Umbilical cord (tissue), 1 donor: ENCODE measurements at regions not wholly inside any gene's neighbourhood (a gene's known extent, or its start where the extent isn't known, plus 50 kb on each side); places are given as distances from the start of the nearest gene placed in this dataset.
"Not testable (repeated sequence)": the region's sequence is repeated elsewhere in the genome, so short reads cannot be mapped to it uniquely, and the experiment has no call there.

Experiments
- DNase-seq: peaks from one replicate; pipeline ENCODE4 v3.0.0-alpha.2; 2015; ENCODE audit warnings: low spot score

DNA sequence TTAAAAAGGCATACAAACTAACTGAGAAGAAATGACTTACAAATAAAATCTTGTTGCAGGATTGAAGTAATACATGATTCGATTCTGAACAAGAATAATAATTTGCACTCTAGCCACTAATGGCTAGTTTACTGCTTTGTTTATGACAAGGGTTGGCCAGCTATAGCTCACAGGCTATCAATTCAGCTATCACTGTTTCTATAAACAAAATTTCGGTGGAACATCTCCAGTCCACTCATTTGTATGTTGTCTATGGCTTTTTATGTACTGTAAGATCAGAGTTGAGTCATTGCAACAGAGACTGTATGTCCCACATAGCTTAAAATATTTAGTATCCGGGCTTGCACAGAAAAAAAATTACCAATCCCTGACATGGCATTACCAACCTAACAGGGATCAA lies 543.7 kb upstream of the CNTNAP5 start:
- DNase-seq: no peak

DNA sequence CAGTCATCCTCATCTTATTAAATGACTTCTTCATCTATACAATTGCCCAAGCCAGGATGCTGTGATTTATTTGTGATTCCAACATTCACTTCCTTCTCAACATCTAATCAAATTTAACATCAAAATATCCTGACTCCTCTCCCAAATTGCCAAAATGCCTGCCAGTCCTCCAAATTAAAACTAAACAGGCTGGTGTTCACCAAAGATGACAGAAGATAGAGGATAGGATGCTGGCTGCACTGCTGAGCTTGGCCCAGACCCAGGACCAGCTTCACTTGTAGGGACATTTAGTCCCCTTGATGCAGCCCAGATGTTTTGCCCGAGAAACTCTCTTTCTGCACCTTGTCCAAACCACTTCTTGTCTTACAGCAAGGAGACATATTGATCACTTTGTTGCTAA lies 540.0 kb upstream of the CNTNAP5 start:
- no peak for DNase-seq

DNA sequence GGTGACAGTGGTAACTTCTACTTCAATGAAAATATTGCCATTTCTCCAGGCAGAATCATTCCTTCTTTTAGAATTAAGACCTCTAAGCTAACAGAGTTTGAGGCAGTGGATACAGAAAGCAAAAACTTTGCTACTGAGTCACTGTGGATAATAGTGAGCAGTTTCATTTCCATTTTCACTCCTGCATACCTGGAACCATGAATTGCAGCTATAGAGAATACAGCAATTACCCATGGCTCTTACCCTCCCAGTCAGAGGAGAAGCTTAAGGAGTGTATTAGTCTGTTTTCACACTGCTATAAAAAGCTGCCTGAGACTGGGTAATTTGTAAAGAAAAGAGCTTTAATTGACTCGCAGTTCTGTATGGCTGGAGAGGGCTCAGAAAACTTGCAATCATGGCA lies 531.4 kb upstream of the CNTNAP5 start:
- DNase-seq: no peak

DNA sequence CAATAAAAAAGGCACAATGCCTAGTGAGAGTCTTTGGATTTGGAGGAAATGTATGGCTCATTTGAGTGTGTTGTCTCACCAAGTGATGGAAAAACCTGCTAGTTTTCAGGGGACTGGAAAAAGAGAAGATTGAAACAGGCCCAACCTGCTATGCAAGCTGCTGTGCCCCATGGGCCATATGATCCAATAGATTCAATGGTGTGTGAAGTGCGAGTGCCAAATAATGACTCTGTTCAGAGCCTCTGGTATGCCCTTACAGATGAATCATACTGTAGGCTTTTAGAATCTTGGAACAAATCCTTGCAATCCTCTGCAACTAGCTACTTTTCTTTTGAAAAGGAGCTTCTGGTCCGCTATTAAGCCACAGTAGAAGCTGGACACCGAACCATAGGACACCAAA lies 529.8 kb upstream of the CNTNAP5 start:
- DNase-seq: no peak

DNA sequence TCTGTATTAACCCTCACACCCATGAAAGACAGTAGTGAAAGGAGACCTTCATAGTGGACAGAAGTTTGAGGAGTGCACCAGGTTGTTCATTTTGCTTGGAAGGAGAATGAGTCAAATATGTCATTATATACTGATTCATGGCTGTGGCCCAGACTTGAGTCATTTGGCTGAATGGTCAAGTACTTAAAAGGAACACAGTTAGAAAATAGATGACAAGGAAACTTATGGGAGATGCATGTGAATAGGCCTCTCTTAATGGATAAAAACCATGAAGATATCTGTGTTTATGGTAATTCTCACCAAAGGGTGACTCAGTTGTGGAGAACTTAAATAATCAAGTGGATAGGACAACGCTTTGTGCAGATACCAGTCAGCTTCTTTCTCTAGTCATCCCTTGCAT lies 524.7 kb upstream of the CNTNAP5 start:
- DNase-seq: no peak

DNA sequence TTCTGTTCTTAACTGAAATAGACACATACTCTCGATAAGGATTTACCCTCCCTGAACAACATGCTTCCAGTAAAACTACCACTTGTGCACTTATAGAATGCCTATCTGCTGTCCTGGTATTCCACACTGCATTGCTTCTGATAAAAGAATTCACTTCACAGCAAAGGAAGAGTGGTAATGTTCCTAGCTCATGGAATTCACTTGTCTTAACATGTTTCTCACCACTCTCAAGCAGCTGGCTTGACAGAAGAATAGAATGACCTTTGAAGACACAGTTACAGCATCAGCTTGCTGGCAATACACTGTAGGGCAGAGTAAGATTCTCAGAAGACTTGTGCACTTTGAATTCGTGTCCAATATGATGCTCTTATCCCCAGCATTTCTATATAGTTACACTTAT lies 524.1 kb upstream of the CNTNAP5 start:
- peak; percentile 6 for DNase-seq

DNA sequence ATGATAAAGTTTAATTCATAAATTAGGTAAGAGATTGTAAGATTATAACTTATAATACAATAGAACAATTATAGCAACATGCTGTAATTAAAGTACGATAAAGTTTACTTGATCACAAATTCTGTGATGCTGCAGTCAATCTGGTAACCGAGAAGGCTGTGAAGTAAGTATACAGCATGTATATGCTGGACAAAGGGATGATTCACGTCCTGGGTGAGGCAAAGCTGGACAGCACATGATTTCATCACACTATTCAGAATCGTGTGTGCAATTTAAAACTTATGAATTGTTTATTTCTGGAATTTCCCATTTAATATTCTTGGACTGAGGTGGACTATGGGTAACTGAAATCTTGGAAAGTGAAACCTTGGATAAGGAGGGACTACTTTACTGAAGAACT lies 522.2 kb upstream of the CNTNAP5 start:
- DNase-seq: no peak

DNA sequence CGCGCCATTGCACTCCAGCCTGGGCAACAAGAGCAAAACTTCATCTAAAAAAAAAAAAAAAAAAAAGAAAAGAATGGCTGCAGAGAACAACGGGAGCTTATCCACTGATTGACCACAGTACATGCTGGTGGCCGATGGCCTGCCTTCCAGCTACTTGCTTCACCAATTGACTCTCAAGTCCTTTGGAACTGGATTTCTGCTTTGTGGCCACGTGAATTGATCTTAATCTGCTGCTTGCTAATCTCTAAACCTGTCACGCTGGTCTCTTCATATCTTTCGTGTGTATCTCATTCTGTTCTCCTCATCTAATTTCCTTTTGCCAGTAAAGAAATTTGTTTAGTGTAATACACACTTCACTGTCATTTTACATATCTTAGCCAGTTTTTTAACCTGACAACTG lies 512.5 kb upstream of the CNTNAP5 start:
- no peak for DNase-seq

DNA sequence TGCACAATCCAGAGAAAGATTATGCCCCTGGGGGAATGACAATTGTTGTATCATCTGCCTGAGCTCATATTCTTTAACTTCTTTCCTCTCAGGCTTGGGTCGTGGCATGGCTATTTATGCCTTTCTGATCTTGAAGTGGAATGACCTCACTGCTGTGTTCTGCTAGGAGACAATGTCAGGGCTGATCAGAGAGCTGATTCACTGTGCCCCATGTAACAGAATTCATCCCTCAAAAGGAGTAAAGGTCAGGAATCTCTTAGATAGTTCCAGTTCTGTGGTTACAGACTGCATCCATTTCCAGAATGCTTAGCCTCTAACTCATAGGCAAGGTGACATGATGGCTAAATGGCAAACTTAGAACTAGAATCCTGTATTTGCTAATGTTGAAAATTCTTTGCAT lies 511.7 kb upstream of the CNTNAP5 start:
- DNase-seq: no peak

DNA sequence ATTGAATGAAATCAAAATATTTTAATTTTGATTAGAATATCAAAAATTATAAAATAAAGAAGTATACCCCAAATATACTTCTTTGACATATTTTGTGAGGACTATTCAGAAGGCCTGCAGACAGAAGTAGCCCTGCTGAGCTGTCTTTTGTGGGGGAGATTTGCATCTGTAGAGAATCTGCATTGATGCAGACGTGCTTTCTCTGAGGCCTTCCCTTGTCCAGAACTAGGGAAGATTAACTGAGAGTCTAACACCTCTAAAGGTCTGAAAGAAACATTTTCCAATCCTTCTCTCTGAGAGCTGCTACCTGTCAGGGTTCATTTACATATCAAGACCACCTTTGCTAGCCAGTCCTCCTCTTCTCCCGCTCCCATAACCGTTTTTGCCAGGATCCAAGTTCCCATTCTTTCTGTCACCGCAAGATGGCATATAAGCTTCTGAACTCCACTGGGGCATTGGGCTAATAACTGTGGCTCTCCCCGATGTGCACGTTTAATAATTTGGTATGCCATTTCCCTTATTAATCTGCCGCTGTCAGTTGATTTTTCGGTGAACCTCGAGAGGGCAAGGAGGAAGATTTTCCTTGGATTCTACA lies 510.4 kb upstream of the CNTNAP5 start:
- DNase-seq: no peak

DNA sequence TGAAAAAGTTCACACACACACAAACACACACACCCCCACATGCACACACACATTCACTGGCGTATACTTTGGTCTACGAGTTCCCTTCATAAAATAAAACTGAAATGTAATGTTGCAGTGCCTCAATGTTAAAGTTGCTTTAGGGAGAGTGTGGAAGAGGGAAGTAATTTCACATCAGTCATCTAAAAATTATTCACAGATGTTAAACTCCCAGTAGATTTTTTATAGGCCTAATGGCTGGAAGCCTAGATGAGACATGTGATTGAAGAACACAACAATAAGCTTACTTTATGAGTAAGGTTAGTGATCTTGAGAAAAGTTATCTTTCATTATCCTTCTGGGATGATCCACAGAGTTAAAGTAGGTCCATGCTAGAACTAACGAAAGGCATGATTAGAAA lies 506.7 kb upstream of the CNTNAP5 start:
- DNase-seq: no peak

DNA sequence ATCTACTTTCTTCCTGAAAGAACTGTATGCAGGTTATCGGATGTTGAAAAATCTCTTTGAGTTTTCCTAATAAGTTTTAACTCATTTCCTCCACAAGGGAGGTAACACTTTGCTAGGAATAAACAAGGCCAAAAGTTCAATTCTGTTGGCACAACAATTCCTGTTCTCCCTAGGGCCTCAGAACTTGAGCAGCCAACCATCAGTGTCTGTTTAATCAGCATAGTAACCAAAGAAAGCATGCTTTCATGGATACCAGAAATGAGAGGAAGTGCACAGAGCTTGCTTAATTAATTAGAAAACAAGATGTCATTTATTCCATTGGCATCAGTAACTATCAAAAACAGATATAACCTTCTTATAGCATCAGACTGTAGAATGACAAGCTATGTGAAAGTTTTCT lies 503.2 kb upstream of the CNTNAP5 start:
- no peak for DNase-seq

DNA sequence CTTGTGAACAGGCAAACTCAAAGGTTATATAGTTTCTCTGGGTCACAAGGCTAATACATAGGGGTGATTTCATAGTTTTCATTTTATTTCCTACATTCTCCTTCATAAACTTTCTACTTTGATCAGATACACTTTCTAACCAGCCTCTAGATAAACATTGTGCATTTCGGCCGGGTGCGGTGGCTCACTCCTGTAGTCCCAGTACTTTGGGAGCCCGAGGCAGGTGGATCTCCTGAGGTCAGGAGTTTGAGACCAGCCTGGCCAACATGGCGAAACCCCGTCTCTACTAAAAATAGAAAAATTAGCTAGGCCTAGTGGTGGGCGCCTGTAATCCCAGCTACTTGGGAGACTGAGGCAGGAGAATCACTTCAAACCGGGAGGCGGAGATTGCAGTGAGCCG lies 502.6 kb upstream of the CNTNAP5 start:
- not testable (repeated sequence) for DNase-seq

DNA sequence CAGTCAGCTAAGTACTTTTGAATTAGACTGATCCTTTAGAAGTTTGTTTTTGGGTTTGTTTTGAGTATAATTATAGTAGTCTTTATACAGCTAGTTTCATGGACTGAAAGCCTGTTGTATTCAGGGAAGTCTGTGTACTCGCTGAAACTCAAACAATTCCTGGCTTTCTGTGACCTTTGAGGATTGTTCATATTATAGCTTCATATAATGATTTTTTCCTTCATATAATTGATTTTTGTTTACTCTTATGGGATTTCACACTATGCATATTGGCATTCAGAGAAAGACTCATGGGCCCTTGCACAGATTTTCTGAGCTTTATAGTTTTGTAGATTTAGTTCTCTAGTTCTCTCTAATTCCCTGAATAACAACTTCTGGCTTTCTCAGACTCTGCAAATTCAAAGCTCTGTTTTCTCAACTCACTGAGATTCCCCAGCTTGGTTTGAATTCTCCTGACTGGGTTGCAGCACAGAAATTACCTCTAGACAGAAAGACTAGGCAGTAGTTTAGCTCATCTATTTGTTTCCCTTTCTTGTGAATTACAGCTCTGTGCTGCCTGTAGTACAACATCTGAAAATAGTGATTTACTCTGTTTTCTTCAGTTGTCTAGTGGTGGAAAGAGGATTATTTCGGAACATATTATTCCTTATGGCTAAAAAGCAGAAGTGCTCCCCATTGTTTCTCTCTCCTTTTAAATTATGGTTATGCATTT lies 495.9 kb upstream of the CNTNAP5 start:
- DNase-seq: no peak

DNA sequence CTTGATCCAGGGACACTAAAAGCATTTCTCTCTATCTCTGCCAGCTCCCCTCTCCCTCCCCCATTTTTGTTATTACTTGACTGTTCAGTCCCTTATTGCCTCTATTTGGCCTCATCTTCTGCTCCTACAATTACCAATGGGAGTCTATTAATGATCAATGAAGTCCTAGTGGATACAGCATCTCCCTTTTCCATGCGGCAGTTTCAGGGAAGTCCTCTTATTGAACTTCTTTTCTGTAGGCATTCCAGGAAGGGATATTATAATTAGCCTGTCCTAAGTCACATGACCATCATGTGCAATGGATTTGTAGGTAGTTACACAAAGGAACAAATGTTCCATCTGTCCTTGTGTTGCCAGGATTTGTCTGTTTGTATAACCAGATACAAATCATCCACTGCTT lies 495.1 kb upstream of the CNTNAP5 start:
- no peak for DNase-seq

DNA sequence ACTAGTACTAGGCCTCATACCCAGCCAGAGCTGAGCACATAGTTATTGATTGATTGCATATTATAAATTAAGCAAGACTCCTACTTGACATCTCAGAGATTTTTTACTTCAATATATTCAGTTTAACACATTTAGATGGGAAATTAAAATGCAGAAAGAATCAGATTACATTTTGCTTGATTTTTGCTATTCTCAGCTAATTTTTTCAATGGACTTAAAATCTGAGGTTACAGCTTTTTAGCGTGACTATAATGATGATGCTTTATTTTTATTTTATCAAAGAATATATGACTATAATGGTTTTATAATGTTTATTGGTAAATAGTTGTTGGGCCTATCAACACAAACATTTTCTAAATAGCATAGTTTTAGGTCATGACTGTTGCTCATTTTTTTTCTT lies 493.0 kb upstream of the CNTNAP5 start:
- no peak for DNase-seq

DNA sequence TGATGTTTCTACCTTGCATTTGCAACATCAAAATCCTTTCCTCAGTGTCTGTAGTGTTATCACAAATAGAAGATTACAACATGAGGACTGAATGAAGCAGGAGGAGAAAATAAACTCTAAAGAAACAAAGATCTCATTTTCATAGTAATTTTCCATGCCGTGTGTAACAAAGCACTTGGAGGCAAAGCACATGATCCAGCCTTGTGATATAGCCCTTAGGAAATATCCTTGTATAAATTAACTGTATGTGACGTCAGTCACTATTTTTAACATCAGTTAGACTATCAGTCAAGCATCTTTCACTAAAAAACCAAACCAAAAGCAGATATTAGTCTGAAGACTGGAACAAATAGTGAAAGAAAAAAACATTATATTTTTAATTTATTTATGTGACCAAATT lies 492.1 kb upstream of the CNTNAP5 start:
- DNase-seq: no peak

DNA sequence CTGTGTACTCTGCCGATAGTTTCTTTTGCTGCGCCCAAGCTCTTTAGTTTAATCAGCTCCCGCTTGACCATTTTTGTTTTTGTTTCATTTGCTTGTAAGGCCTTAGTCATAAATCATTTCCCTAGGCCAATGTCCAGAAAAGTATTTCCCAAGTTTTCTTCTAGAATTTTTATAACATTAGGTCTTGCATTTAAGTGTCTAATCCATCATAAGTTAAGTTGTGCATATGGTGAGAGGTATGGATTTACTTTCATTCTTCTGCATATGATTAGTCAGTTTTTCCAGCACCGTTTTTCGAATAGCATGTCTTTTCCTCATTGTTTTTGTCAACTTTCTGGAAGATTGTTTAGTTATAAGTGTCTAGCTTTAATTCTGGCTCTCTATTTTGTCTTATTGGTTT lies 484.8 kb upstream of the CNTNAP5 start:
- DNase-seq: no peak

DNA sequence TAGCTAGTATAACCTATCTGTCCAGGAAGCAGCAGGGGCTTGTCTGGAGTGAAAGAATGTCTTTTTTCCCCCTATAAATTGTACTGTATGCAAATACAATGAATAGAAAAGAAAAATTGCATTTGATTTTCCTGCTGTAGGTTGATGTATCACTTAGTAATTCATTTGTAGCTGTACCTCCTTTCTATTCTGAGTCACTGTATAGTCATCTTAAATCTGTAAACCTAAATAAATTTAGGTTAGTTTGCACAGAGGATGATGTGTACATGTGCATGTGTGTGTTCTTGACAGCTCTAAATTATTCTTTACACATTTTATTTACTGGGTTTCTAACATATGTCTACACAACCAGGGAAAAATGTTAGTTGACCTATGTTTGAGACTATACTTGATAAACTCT lies 478.7 kb upstream of the CNTNAP5 start:
- DNase-seq: no peak

DNA sequence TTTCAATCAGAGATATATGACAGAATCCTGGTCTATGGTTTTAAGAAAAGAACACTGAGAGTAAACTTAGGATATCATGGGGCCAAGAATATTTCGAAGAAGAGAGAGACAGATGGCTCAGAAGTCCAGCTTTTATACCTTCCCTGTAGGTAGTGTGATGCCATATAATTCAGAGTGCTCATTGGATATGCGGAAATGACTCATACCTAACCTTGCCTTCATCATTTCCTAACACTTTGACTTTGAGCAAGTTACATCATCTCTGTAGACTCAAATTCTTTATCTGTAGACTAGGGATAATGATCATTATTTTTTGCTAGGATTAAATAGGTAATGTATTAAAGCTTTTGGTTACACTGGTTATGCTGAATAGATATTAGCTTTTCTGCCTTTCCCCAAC lies 461.6 kb upstream of the CNTNAP5 start:
- DNase-seq: no peak

DNA sequence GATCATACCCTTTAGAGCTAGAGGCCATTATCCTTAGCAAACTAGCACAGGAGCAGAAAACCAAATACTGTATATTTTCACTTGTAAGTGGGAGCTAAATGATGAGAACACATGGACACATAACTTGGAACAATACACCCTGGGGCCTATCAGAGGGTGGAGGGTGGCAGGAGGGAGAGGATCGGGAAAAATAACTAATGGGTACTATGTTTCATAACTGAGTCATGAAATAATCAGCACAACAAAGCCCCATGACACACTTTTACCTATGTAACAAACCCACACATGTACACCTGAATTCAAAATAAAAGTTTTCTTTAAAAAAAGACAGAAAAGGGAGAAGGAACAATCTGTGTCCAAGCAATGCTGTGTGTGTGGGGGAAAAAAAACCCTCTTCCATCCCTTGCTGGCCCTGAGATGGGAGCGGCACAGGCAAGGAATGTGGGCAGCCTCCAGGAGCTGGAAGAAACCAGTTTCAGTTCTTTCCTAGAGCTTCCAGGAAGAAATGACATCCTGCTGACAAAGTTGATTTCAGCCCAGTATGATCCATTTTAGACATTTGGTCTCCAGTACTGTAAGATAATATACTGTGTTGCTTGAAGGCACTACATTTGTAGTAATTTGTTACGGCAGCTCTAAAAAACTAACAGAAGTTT lies 458.7 kb upstream of the CNTNAP5 start:
- no peak for DNase-seq

DNA sequence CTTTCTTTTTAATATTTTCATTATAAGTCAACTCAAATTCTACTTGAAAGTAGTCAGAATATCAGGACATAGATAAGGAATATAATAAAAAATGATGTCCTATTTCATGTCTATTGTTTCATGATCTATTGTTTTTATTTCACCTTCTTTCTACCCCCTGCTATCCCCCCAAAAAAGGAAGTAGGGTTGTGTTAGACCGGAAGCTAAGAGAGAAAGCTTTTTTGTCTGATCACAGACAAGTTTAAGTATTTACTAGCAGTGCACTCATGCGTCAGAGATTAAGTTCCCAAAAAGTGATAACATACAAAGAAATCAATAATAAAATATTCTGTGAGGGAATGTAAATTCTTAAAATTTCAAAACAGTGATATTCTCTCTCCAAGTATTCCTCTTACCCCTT lies 447.1 kb upstream of the CNTNAP5 start:
- no peak for DNase-seq

DNA sequence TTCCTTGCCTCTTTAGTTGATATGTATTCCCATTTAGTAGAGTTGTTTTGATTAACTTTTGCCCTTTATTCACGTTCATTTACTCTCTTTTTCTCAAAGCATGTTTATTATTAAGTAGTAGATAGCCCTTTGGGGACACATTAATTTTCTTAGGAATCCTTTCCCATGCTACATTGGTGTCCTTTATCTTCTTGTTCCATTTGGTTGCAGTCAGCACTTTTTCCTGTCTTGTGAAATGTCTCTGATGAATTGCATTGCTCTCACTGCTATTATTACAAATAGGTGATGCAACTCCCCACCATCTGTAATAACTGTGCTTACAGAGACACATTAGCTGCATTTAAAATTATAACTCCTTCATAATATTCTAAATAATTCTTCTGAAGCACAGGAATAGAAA lies 428.5 kb upstream of the CNTNAP5 start:
- no peak for DNase-seq
